Keratinocyte (primary cell): ENCODE measurements at regions not wholly inside any gene's neighbourhood (a gene's known extent, or its start where the extent isn't known, plus 50 kb on each side); places are given as distances from the start of the nearest gene placed in this dataset.

ENCODE experiments used
- CTCF ChIP-seq, 3 experiments: IDR thresholded peaks in 1 of 3; conservative IDR thresholded peaks in 1 of 3; optimal IDR thresholded peaks in 1 of 3; 2 replicates in 2 of 3; 3 replicates in 1 of 3; pipeline versions ENCODE3 to v1.5.1; 2011; ENCODE audit warnings: low read length in 3 of 3, mild to moderate bottlenecking in 3 of 3, moderate library complexity in 2 of 3, control low read depth in 1 of 3, inconsistent platforms in 1 of 3; ENCODE audit not compliant: insufficient read depth in 2 of 3; ENCODE audit errors: extremely low read depth in 1 of 3
- EZH2 ChIP-seq: IDR thresholded peaks from one replicate; pipeline ENCODE4 v1.6.1; 2012; ENCODE audit warnings: inconsistent platforms, mild to moderate bottlenecking, low read length, moderate library complexity

- TF ChIP-seq CTCF (optimal IDR thresholded peaks at IDR 0.05 in 1 of 3, IDR thresholded peaks at IDR 0.05 in 1 of 3, conservative IDR thresholded peaks at IDR 0.05 in 1 of 3; ENCODE audit: extremely low read depth in 1 of 3, insufficient read depth in 2 of 3, low read length in 3 of 3) (no peak), EZH2 (no peak)
Observed at GRCh38 chr7:94080551-94080950, 76.4 kb upstream of the BET1 start.
